ENCODE measurements at regions not wholly inside any gene's neighbourhood (a gene's known extent, or its start where the extent isn't known, plus 50 kb on each side); places are given as distances from the start of the nearest gene placed in this dataset.
"Not testable (repeated sequence)": the region's sequence is repeated elsewhere in the genome, so short reads cannot be mapped to it uniquely, and the experiment has no call there.

DNA sequence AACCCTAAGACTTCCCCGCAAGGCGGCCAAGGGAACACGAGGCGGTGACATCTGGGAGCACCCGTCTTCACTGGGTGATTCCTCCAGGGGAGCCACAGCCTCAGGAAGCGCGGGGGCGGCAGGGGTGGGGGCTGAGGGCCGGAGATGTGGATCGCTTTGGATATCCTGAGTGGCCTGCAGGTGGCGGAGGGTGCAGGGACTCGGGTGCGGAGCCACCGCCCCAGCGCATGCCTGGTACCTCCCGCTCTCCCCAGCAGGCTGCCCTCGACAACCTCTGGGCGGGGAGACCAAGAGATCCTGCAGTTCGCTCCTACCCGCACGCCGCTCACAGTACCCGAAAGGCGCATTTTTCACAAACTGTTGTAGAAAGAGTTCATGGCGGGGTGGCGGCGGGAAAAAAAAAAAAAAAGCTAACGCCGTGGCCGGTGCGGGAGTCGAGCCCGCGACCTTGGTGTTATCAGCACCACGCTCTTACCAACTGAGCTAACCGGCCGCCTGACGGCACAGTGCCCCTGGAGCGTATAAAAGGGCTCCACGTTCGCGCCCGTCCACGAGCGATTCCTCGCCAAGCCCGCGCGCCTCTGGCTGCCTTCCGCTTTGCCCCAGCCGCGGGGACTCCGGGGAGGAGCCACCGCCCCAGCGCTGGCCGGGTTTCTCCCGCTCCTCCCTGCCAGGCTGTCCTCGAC, 124.7 kb upstream of the PRKX start:
- not testable (repeated sequence) for FAIRE-seq

GRCh38 chrX:3837211-3837610, 123.8 kb upstream of the PRKX start:
- POLR2A ChIA-PET; FAIRE-seq; H3K27me3 ChIP-seq (ENCODE audit: control insufficient read depth in 2 of 2, insufficient read depth in 2 of 2, low read length in 2 of 2); H3K27ac ChIP-seq (ENCODE audit: insufficient read depth, low read depth, low read length); H2AFZ ChIP-seq (ENCODE audit: low read depth, low read length); DNase-seq (ENCODE audit: low read depth, low spot score); H3K9ac ChIP-seq (replicated peaks; ENCODE audit: extremely low read depth, insufficient read depth, low read length); H3K4me2 ChIP-seq (ENCODE audit: insufficient read depth, low read length); intact Hi-C loops (cut with micrococcal nuclease); H3K4me1 ChIP-seq (ENCODE audit: control insufficient read depth, extremely low read depth, insufficient read depth, low read length); H3K9me3 ChIP-seq (replicated peaks; ENCODE audit: control insufficient read depth, insufficient read depth, low read length); H3K36me3 ChIP-seq (ENCODE audit: control insufficient read depth in 2 of 2, extremely low read depth in 1 of 2, insufficient read depth in 2 of 2, low read length in 2 of 2); H4K20me1 ChIP-seq (replicated peaks; ENCODE audit: control insufficient read depth, extremely low read depth, insufficient read depth, low read length); CTCF ChIA-PET; H3K9me1 ChIP-seq (replicated peaks; ENCODE audit: control insufficient read depth, extremely low read depth, insufficient read depth, low read length); dilution Hi-C loops (cut with MboI; ENCODE audit: extremely low pct_ligation_motif_present, low sequenced_read_pairs); H3K4me3 ChIP-seq (replicated peaks in 1 of 3; ENCODE audit: insufficient read depth in 1 of 3, low read depth in 1 of 3, low read length in 3 of 3); H3K79me2 ChIP-seq (ENCODE audit: control insufficient read depth, insufficient read depth, low read length); BruUV-seq (replicated peaks): not testable (repeated sequence)

More for the DNA sequence above, 124.7 kb upstream of the PRKX start:
- H3K4me2 ChIP-seq (ENCODE audit: insufficient read depth, low read length); dilution Hi-C loops (cut with MboI; ENCODE audit: extremely low pct_ligation_motif_present, low sequenced_read_pairs); H3K27me3 ChIP-seq (ENCODE audit: control insufficient read depth in 2 of 2, insufficient read depth in 2 of 2, low read length in 2 of 2); DNase-seq (ENCODE audit: low read depth, low spot score); H3K4me3 ChIP-seq (replicated peaks in 1 of 3; ENCODE audit: insufficient read depth in 1 of 3, low read depth in 1 of 3, low read length in 3 of 3); H3K9me1 ChIP-seq (replicated peaks; ENCODE audit: control insufficient read depth, extremely low read depth, insufficient read depth, low read length); H4K20me1 ChIP-seq (replicated peaks; ENCODE audit: control insufficient read depth, extremely low read depth, insufficient read depth, low read length); H3K79me2 ChIP-seq (ENCODE audit: control insufficient read depth, insufficient read depth, low read length); H2AFZ ChIP-seq (ENCODE audit: low read depth, low read length); H3K27ac ChIP-seq (ENCODE audit: insufficient read depth, low read depth, low read length); CTCF ChIA-PET; H3K9me3 ChIP-seq (replicated peaks; ENCODE audit: control insufficient read depth, insufficient read depth, low read length); H3K36me3 ChIP-seq (ENCODE audit: control insufficient read depth in 2 of 2, extremely low read depth in 1 of 2, insufficient read depth in 2 of 2, low read length in 2 of 2); H3K9ac ChIP-seq (replicated peaks; ENCODE audit: extremely low read depth, insufficient read depth, low read length); H3K4me1 ChIP-seq (ENCODE audit: control insufficient read depth, extremely low read depth, insufficient read depth, low read length); BruUV-seq (replicated peaks); POLR2A ChIA-PET; intact Hi-C loops (cut with micrococcal nuclease): not testable (repeated sequence)

- DNase-seq (ENCODE audit: low read depth, low spot score); CTCF ChIA-PET; dilution Hi-C loops (cut with MboI; ENCODE audit: extremely low pct_ligation_motif_present, low sequenced_read_pairs); H3K9ac ChIP-seq (replicated peaks; ENCODE audit: extremely low read depth, insufficient read depth, low read length); H3K27ac ChIP-seq (ENCODE audit: insufficient read depth, low read depth, low read length); H4K20me1 ChIP-seq (replicated peaks; ENCODE audit: control insufficient read depth, extremely low read depth, insufficient read depth, low read length); H3K27me3 ChIP-seq (ENCODE audit: control insufficient read depth in 2 of 2, insufficient read depth in 2 of 2, low read length in 2 of 2); H3K9me3 ChIP-seq (replicated peaks; ENCODE audit: control insufficient read depth, insufficient read depth, low read length); FAIRE-seq; BruUV-seq (replicated peaks); H3K36me3 ChIP-seq (ENCODE audit: control insufficient read depth in 2 of 2, extremely low read depth in 1 of 2, insufficient read depth in 2 of 2, low read length in 2 of 2); H2AFZ ChIP-seq (ENCODE audit: low read depth, low read length); intact Hi-C loops (cut with micrococcal nuclease); H3K4me2 ChIP-seq (ENCODE audit: insufficient read depth, low read length); POLR2A ChIA-PET; H3K79me2 ChIP-seq (ENCODE audit: control insufficient read depth, insufficient read depth, low read length); H3K9me1 ChIP-seq (replicated peaks; ENCODE audit: control insufficient read depth, extremely low read depth, insufficient read depth, low read length); H3K4me3 ChIP-seq (replicated peaks in 1 of 3; ENCODE audit: insufficient read depth in 1 of 3, low read depth in 1 of 3, low read length in 3 of 3); H3K4me1 ChIP-seq (ENCODE audit: control insufficient read depth, extremely low read depth, insufficient read depth, low read length): not testable (repeated sequence)
These were observed 120.5 kb upstream of the PRKX start for GRCh38 chrX:3833761-3834542.

- H3K9me3 ChIP-seq (replicated peaks; ENCODE audit: control insufficient read depth, insufficient read depth, low read length); H3K4me1 ChIP-seq (ENCODE audit: control insufficient read depth, extremely low read depth, insufficient read depth, low read length); H4K20me1 ChIP-seq (replicated peaks; ENCODE audit: control insufficient read depth, extremely low read depth, insufficient read depth, low read length); H3K4me2 ChIP-seq (ENCODE audit: insufficient read depth, low read length); H3K4me3 ChIP-seq (replicated peaks in 1 of 3; ENCODE audit: insufficient read depth in 1 of 3, low read depth in 1 of 3, low read length in 3 of 3); H3K36me3 ChIP-seq (ENCODE audit: control insufficient read depth in 2 of 2, extremely low read depth in 1 of 2, insufficient read depth in 2 of 2, low read length in 2 of 2); CTCF ChIA-PET; H3K79me2 ChIP-seq (ENCODE audit: control insufficient read depth, insufficient read depth, low read length); H3K9ac ChIP-seq (replicated peaks; ENCODE audit: extremely low read depth, insufficient read depth, low read length); H3K9me1 ChIP-seq (replicated peaks; ENCODE audit: control insufficient read depth, extremely low read depth, insufficient read depth, low read length); BruUV-seq (replicated peaks); dilution Hi-C loops (cut with MboI; ENCODE audit: extremely low pct_ligation_motif_present, low sequenced_read_pairs); DNase-seq (ENCODE audit: low read depth, low spot score); H3K27ac ChIP-seq (ENCODE audit: insufficient read depth, low read depth, low read length); intact Hi-C loops (cut with micrococcal nuclease); FAIRE-seq; POLR2A ChIA-PET; H2AFZ ChIP-seq (ENCODE audit: low read depth, low read length); H3K27me3 ChIP-seq (ENCODE audit: control insufficient read depth in 2 of 2, insufficient read depth in 2 of 2, low read length in 2 of 2): not testable (repeated sequence)
These were observed 116.6 kb upstream of the PRKX start for GRCh38 chrX:3830020-3830419.
